ENCODE measurements at regions not wholly inside any gene's neighbourhood (a gene's known extent, or its start where the extent isn't known, plus 50 kb on each side); places are given as distances from the start of the nearest gene placed in this dataset.

GRCh38 chr2:88281302-88282217 is 111.4 kb downstream of the THNSL2 start:
- DNase-seq = no peak

GRCh38 chr2:88269836-88270235 is 99.7 kb downstream of the THNSL2 start:
- no peak for DNase-seq

GRCh38 chr2:88265352-88266303 is 95.5 kb downstream of the THNSL2 start:
- DNase-seq = no peak

GRCh38 chr2:88263861-88264260 is 93.7 kb downstream of the THNSL2 start:
- no peak for DNase-seq

GRCh38 chr2:88261725-88262124 is 91.6 kb downstream of the THNSL2 start:
- DNase-seq = no peak

- no peak for DNase-seq
Observed at GRCh38 chr2:88258208-88258607, 88.1 kb downstream of the THNSL2 start.

GRCh38 chr2:88254437-88255091 is 84.4 kb downstream of the THNSL2 start:
- DNase-seq = no peak

GRCh38 chr2:88253997-88254396 is 83.9 kb downstream of the THNSL2 start:
- DNase-seq = no peak

- DNase-seq = no peak
Observed at GRCh38 chr2:88253375-88253774, 83.2 kb downstream of the THNSL2 start.

GRCh38 chr2:88252646-88253045 is 82.5 kb downstream of the THNSL2 start:
- no peak for DNase-seq

- no peak for DNase-seq
Observed at GRCh38 chr2:88252111-88252510, 82.0 kb downstream of the THNSL2 start.

GRCh38 chr2:88250404-88250803 is 80.3 kb downstream of the THNSL2 start:
- DNase-seq = no peak

GRCh38 chr2:88248280-88248828 is 78.2 kb downstream of the THNSL2 start:
- no peak for DNase-seq

- no peak for DNase-seq
Observed at GRCh38 chr2:88247531-88247930, 77.4 kb downstream of the THNSL2 start.

- DNase-seq = no peak
Observed at GRCh38 chr2:88245109-88245508, 75.0 kb downstream of the THNSL2 start.

- no peak for DNase-seq
Observed at GRCh38 chr2:88239781-88240180, 69.6 kb downstream of the THNSL2 start.

- DNase-seq = no peak
Observed at GRCh38 chr2:88236666-88237065, 66.5 kb downstream of the THNSL2 start.

All from stimulated activated naive CD4-positive, alpha-beta T cell (primary cell).